Activated CD4-positive, alpha-beta memory T cell treated with anti-CD3 and anti-CD28 coated beads for 36 hours (primary cell): ENCODE measurements at regions not wholly inside any gene's neighbourhood (a gene's known extent, or its start where the extent isn't known, plus 50 kb on each side); places are given as distances from the start of the nearest gene placed in this dataset.
"Not testable (repeated sequence)": the region's sequence is repeated elsewhere in the genome, so short reads cannot be mapped to it uniquely, and the experiment has no call there.

Experiments
- CTCF ChIA-PET: fragments of 350-600 bp; sonication (Branson Sonifier 250); formaldehyde crosslinking; loops from one replicate; lab custom pipeline; 2021; ENCODE audit warnings: antibody characterized with exemption, inconsistent platforms; lab: Charles Lee
- POLR2A ChIA-PET: fragments of 350-600 bp; sonication (Branson Sonifier 250); formaldehyde crosslinking; loops from one replicate; lab custom pipeline; 2021; ENCODE audit warnings: antibody characterized with exemption; lab: Charles Lee
- DNase-seq: peaks from one replicate; pipeline ENCODE4 v3.0.0-alpha.2; 2020
- H3K27ac Mint-ChIP-seq: one replicate; pipeline ENCODE4 v1.8.0; 2021; ENCODE audit warnings: mixed read lengths
- H3K27me3 Mint-ChIP-seq: one replicate; pipeline ENCODE4 v1.8.0; 2021; ENCODE audit warnings: mixed read lengths
- H3K36me3 Mint-ChIP-seq: one replicate; pipeline ENCODE4 v1.8.0; 2021; ENCODE audit warnings: mixed read lengths
- H3K4me1 Mint-ChIP-seq: one replicate; pipeline ENCODE4 v1.8.0; 2021; ENCODE audit warnings: low read depth, mixed read lengths
- H3K4me3 Mint-ChIP-seq: one replicate; pipeline ENCODE4 v1.8.0; 2021; ENCODE audit warnings: mild to moderate bottlenecking, mixed read lengths
- H3K9me3 Mint-ChIP-seq: one replicate; pipeline ENCODE4 v1.8.0; 2021; ENCODE audit warnings: mixed read lengths
- intact Hi-C: fragments of 100-400 bp; cut with micrococcal nuclease; formaldehyde crosslinking; loops from one replicate; pipeline ENCODE4 v1.15.1; 2023

DNA sequence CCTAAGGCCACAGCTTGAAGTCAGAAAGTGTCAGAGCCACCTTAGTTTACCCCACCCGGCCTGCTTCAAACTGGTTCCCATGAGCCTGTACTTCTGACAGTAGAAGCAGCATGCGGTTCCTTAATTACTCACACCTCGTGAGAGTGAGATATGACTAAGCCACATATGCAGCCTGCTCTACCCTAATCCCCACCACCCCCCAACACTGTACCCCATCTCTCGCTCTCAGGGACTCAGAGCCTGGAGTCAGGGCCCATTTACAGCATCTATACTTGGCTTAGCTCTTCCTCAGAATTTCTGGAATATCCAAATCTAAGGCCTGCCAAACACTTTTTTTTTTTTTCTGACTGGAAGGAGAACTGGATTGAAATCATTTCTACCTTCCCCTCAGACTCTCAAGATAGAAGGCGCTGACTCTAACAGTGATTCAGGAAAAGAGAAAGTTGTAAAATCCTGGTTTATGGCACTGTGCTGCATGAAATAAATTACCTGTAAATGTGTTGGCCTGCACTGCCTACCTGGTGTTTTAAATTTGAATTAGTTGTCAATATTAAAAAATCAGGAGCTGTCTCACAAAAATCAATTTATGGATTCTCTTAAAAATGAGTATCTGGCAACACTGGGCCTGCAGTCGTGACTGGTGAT lies 360.0 kb downstream of the RND3 start:
- Mint-ChIP-seq H3K36me3 (no peaks in the 10 kb centered on the region), H3K27ac (no peak overlapping the region), H3K4me1 (no peaks in the 10 kb centered on the region), H3K4me3 (no peak overlapping the region), H3K9me3 (no peaks in the 10 kb centered on the region), H3K27me3 (no peaks in the 10 kb centered on the region)
- ChIA-PET CTCF (no interaction called here), POLR2A (no interaction called here)
- intact Hi-C loops = no loop called here
- no peak for DNase-seq

DNA sequence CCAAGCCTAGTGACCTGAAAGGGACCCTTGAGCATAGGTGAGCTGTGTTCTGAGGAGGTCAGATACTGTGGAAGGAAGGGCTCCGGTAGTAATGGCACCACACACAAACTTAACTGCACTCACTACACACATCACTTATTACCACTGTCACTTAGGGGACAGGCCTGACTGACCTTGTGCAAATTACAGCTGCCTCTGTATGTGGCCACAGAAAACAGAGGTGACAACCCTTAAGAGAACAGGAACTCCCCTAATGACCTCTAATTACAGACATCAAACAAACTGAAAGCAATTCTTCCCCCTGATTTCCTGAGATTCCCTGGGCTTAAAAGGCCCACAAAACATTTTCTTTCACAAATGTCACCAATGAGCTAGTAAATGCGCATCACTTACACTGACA lies 360.6 kb downstream of the RND3 start:
- H3K36me3 Mint-ChIP-seq = no peaks in the 10 kb centered on the region
- ChIA-PET POLR2A (no interaction called here), CTCF (no interaction called here)
- H3K27ac Mint-ChIP-seq = no peak overlapping the region
- no peaks in the 10 kb centered on the region for H3K27me3 Mint-ChIP-seq
- intact Hi-C loops = no loop called here
- H3K4me1 Mint-ChIP-seq = no peaks in the 10 kb centered on the region
- DNase-seq = no peak
- H3K9me3 Mint-ChIP-seq = no peaks in the 10 kb centered on the region
- H3K4me3 Mint-ChIP-seq = no peak overlapping the region

DNA sequence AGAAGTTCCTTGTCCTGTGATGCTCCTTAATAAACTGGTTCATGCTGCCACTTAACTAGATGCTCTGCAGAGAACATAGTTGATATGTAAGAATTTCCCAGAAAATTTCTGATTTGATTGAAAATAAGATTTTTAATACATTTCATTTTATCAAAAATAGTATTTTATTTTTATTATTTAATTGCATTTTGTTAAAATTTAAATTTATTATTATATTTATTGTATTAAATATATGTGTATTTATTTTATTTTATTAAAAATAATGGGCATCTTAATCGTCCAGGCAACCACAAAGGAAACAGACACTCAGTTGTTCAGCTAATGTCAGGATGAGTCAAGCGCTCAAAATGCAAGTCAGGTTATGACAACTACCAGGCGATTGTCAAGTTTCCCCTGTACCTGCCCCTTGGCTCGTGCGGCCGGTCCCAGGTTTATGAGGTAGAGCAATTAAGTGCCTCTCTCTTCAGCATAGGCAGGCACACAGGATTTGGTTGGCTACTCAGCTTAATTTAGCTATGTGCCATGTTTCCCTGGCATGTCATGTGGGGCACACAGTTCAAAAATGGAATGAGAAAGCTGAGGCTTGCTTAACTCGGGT lies 361.2 kb downstream of the RND3 start:
- H3K27me3 Mint-ChIP-seq = no peaks in the 10 kb centered on the region
- ChIA-PET POLR2A (no interaction called here), CTCF (no interaction called here)
- no peak for DNase-seq
- intact Hi-C loops = no loop called here
- no peaks in the 10 kb centered on the region for H3K4me1 Mint-ChIP-seq
- H3K27ac Mint-ChIP-seq = no peak overlapping the region
- no peak overlapping the region for H3K4me3 Mint-ChIP-seq
- no peaks in the 10 kb centered on the region for H3K9me3 Mint-ChIP-seq
- no peaks in the 10 kb centered on the region for H3K36me3 Mint-ChIP-seq

DNA sequence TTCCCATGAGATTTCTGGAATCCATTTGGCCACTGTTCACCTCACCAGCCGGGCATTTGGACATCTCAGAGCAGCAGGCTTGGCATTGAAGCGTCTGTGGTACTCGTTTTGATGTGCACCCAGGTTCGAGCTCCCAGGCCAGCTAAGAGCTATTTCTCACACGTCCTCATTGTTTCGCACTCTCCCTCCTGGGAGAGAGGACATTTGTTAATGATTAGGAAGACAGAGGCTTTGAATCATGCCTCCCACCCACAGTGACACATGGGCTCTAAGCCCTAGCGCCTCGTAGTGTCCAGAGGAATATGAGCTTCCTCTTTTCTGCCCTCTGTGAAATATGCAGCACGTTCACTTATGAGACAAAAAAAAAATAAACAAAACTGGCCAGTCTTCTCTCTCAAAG lies 361.8 kb downstream of the RND3 start:
- no peaks in the 10 kb centered on the region for H3K9me3 Mint-ChIP-seq
- ChIA-PET POLR2A (no interaction called here), CTCF (no interaction called here)
- no peak overlapping the region for H3K4me3 Mint-ChIP-seq
- intact Hi-C loops = no loop called here
- no peak overlapping the region for H3K27ac Mint-ChIP-seq
- H3K36me3 Mint-ChIP-seq = no peaks in the 10 kb centered on the region
- DNase-seq = no peak
- H3K4me1 Mint-ChIP-seq = no peaks in the 10 kb centered on the region
- no peaks in the 10 kb centered on the region for H3K27me3 Mint-ChIP-seq

DNA sequence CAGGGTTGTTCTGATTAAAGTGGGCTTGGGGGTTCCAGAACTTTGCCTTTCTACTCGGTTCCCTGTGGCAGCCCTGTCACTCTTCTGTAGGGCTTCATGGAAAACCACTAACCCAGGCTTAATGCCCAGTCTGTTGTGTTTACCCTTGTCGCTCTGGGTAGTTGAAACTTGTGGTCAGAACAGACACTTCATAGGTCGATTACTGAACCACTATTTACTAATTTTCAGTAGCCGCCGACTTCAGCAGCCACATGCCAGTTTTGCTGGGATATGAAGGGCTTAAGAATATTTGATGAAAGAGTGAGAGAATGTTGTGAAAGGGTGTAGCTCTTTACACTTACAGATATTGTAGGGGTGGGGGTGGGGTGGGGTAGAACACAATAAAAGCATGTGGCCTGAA lies 362.3 kb downstream of the RND3 start:
- ChIA-PET POLR2A (no interaction called here), CTCF (no interaction called here)
- Mint-ChIP-seq H3K36me3 (no peaks in the 10 kb centered on the region), H3K4me3 (no peak overlapping the region), H3K9me3 (no peaks in the 10 kb centered on the region), H3K27me3 (no peaks in the 10 kb centered on the region), H3K27ac (no peak overlapping the region), H3K4me1 (no peaks in the 10 kb centered on the region)
- no peak for DNase-seq
- intact Hi-C loops = no loop called here

DNA sequence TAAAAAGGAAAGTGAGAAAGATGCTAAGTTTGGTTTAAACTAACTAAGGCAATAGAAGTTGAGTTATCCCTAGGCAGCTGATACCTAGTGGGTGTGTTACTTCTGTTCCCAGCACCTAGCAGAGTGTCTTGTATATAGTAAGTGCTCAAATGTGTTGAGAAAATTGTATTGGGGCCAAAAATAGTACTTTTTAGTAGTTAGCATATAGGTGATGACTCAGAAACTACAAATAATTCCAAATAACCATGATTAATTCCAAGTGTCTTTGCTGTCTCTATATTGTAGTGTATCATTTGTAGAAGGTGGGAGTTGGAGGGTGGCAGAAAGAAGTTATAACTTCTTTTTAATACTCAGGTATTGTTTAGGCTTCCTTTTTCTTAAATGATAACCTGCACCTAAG lies 362.7 kb downstream of the RND3 start:
- Mint-ChIP-seq H3K36me3 (no peaks in the 10 kb centered on the region), H3K4me1 (no peaks in the 10 kb centered on the region), H3K9me3 (no peaks in the 10 kb centered on the region), H3K27me3 (no peaks in the 10 kb centered on the region), H3K4me3 (no peak overlapping the region), H3K27ac (no peak overlapping the region)
- ChIA-PET POLR2A (no interaction called here), CTCF (no interaction called here)
- no peak for DNase-seq
- intact Hi-C loops = no loop called here

DNA sequence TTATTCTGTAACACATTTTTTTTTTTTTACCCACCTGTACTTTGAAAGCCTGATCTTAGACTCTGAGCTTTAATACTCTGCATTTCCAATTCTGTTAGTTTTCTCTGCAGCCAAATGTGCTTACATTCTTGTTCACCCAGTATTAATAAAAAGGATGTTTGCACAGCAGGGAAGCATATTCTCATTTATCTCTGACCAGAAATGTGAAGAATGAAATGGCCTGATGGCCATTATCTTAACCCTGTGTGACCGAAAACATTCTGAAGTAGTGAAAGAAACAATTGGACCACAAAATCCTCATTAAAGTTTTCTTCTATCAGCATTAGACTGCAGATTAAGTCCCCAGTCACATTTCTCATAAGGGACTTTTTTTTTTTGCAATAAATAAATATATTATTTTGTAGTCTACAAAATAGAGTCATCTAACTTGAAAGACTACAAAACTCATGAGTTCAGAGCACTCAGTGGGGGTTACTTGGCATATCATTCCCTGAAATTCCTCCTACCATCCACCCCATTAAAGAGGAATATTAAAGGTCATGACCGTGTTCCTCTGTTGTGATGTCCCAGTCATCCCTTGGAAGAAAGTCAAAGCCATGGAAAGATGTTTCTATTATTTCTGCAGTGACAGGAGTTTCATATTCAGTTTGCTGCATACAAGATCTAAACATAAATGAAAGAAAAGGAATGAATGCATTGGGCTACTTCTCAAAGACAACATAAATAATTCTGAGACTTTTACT lies 364.4 kb downstream of the RND3 start:
- Mint-ChIP-seq H3K27ac (no peak overlapping the region), H3K9me3 (no peaks in the 10 kb centered on the region), H3K4me3 (no peak overlapping the region), H3K4me1 (no peaks in the 10 kb centered on the region), H3K36me3 (no peaks in the 10 kb centered on the region), H3K27me3 (no peaks in the 10 kb centered on the region)
- intact Hi-C loops = no loop called here
- DNase-seq = no peak
- CTCF ChIA-PET = interaction anchor here (0.6 kb wide), 1 partner anchor 524 kb away, joined by 3 read pairs; no protein-coding TSS in a partner anchor
- POLR2A ChIA-PET = no interaction called here

DNA sequence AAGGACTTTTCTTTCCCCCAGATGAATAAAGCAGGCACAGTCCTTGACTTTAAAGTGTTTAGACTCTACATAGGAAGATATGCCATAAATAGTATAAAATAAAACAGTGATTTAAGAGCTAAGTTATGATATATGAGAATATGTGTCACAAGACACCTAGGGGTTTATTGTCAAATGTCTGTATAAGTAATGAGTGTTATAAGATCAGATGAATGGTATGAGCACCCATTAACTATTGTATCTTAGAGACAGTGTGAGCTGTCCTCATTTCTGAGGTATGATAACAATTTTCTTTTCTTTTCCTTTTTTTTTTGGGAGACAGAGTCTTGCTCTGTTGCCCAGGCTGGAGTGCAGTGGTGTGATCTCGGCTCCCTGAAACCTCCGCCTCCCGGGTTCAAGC lies 365.3 kb downstream of the RND3 start:
- Mint-ChIP-seq H3K4me3 (no peak overlapping the region), H3K36me3 (no peaks in the 10 kb centered on the region), H3K27ac (no peak overlapping the region), H3K4me1 (no peaks in the 10 kb centered on the region), H3K9me3 (no peaks in the 10 kb centered on the region), H3K27me3 (no peaks in the 10 kb centered on the region)
- ChIA-PET CTCF (no interaction called here), POLR2A (no interaction called here)
- intact Hi-C loops = no loop called here
- DNase-seq = no peak

DNA sequence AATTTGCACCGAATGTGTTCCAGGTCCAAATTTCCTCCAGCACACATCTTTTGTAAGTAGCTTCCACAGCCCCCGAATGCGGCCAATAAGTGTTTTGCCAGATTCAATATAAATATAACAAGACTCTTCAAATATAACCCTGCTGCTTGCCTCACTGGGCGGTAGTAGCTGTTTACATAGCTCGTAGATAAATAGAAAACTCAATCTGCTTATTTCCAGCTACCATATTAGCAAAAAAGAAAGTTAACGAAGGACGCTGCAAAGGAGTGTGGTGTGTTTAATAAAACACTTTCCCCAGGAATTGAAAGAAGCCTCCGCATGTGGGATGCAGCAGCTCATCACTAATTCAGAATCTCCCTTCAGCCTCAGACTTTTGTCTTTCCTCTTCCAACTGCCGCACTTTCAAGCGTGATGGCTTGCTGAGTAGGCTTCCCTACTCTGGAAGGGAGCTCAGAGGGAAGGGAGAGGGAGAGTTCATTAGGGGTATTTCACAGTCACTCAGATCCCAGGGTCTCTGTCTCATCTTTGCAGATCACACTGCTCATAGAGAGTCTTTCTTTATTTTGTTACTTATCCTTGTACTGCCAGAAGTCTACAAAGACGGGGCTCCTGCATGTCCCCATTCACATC lies 367.0 kb downstream of the RND3 start:
- no peaks in the 10 kb centered on the region for H3K36me3 Mint-ChIP-seq
- CTCF ChIA-PET = interaction anchor here (1.5 kb wide), 1 partner anchor 21 kb away, joined by 4 read pairs; no protein-coding TSS in a partner anchor

DNA sequence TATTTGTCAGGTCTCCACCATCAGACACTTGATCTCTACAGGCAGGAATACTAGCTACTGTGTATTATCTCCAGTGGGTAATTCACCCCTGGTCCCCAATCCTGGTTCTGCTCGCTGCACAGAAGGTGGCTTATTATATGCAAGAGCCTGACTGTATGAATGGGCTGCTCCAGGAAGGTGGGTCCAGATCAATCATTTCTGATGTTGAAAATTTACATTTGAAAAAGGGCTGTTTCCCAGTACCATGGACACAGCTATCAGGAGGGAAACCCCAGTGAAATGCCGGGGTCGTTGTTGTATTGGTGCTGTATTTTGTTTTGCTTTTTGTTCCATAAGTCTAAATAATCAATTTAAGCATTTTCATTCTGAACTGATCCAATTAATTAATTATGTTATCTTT lies 367.6 kb downstream of the RND3 start:
- CTCF ChIA-PET = interaction anchor here (1.5 kb wide), 1 partner anchor 22 kb away, joined by 4 read pairs; no protein-coding TSS in a partner anchor
- no peak overlapping the region for H3K27ac Mint-ChIP-seq
- DNase-seq = no peak
- H3K4me3 Mint-ChIP-seq = no peak overlapping the region
- no peaks in the 10 kb centered on the region for H3K36me3 Mint-ChIP-seq
- no peaks in the 10 kb centered on the region for H3K4me1 Mint-ChIP-seq
- no peaks in the 10 kb centered on the region for H3K9me3 Mint-ChIP-seq
- H3K27me3 Mint-ChIP-seq = no peaks in the 10 kb centered on the region
- POLR2A ChIA-PET = no interaction called here
- intact Hi-C loops = no loop called here

More for the DNA sequence above, 367.0 kb downstream of the RND3 start:
- Mint-ChIP-seq H3K4me3 (no peak overlapping the region), H3K9me3 (no peaks in the 10 kb centered on the region), H3K4me1 (no peaks in the 10 kb centered on the region), H3K27ac (no peak overlapping the region), H3K27me3 (no peaks in the 10 kb centered on the region)
- no peak for DNase-seq
- POLR2A ChIA-PET = no interaction called here
- intact Hi-C loops = no loop called here

DNA sequence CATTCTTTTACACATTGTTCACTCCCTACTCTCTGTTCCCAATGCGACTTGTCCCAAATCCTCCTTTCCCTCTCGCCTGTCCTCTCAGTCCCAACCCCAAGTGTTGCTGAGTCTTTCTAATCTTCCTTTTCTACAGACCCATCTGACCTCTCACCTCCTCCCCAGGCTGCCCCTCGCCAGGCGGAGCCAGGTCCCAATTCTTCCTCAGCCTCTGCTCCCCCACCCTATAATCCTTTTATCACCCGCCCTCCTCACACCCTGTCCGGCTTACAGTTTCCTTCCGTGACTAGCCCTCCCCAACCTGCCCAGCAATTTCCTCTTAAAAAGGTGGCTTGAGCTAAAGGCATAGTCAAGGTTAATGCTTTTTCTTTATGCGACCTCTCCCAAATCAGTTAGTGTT lies 373.4 kb downstream of the RND3 start:
- H3K36me3 Mint-ChIP-seq, H3K27ac Mint-ChIP-seq, H3K4me3 Mint-ChIP-seq, H3K4me1 Mint-ChIP-seq, DNase-seq, CTCF ChIA-PET, intact Hi-C loops, POLR2A ChIA-PET, H3K27me3 Mint-ChIP-seq, H3K9me3 Mint-ChIP-seq: not testable (repeated sequence)

DNA sequence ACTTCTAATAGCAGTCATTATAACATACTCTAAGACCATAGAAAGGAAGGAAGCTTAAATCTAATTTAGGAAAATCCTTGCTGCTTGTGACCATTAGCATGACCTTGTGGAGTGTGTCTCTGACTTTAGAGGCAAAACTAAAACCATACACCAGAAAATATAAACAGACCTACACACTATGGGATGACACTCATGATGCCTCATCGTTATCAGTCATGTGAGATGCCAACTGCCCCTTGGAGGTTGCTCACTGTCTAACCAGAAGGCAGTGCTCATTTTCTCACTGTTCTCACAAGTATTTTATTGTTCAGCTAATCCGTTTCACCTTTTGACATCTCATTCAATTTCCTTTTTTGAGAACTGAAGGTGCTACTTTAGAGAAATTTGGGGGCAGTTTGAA lies 376.9 kb downstream of the RND3 start:
- CTCF ChIA-PET = no interaction called here

More for the DNA sequence above, 376.9 kb downstream of the RND3 start:
- no peaks in the 10 kb centered on the region for H3K4me1 Mint-ChIP-seq
- H3K27me3 Mint-ChIP-seq = no peaks in the 10 kb centered on the region
- intact Hi-C loops = no loop called here
- no peak overlapping the region for H3K4me3 Mint-ChIP-seq
- no peaks in the 10 kb centered on the region for H3K36me3 Mint-ChIP-seq
- no peak overlapping the region for H3K27ac Mint-ChIP-seq
- no peaks in the 10 kb centered on the region for H3K9me3 Mint-ChIP-seq
- no peak for DNase-seq
- POLR2A ChIA-PET = no interaction called here
